GM04503 (cell line): ENCODE measurements at regions not wholly inside any gene's neighbourhood (a gene's known extent, or its start where the extent isn't known, plus 50 kb on each side); places are given as distances from the start of the nearest gene placed in this dataset.

Experiments
- DNase-seq: peaks from one replicate; pipeline ENCODE4 v3.0.0-alpha.2; 2012; ENCODE audit warnings: low read depth

- DNase-seq, result no peak
Measured at GRCh38 chr7:17520941-17521340, 222.5 kb downstream of the AHR start.

- no peak for DNase-seq
Measured at GRCh38 chr7:17521437-17521836, 223.0 kb downstream of the AHR start.

GRCh38 chr7:17523813-17524739 lies 225.6 kb downstream of the AHR start:
- no peak for DNase-seq

- DNase-seq, result no peak
Measured at GRCh38 chr7:17524746-17525145, 226.3 kb downstream of the AHR start.

GRCh38 chr7:17526621-17527020 lies 228.2 kb downstream of the AHR start:
- DNase-seq, result no peak

GRCh38 chr7:17528636-17529035 lies 230.2 kb downstream of the AHR start:
- DNase-seq, result no peak

- DNase-seq, result no peak
Measured at GRCh38 chr7:17530244-17530643, 231.8 kb downstream of the AHR start.

- no peak for DNase-seq
Measured at GRCh38 chr7:17530741-17531421, 232.4 kb downstream of the AHR start.

GRCh38 chr7:17532861-17533404 lies 234.5 kb downstream of the AHR start:
- DNase-seq, result peak; percentile 89

GRCh38 chr7:17534348-17534747 lies 235.9 kb downstream of the AHR start:
- no peak for DNase-seq

GRCh38 chr7:17535776-17536175 lies 237.3 kb downstream of the AHR start:
- DNase-seq, result no peak

GRCh38 chr7:17544401-17544800 lies 245.9 kb downstream of the AHR start:
- DNase-seq, result no peak

- no peak for DNase-seq
Measured at GRCh38 chr7:17545348-17545747, 246.9 kb downstream of the AHR start.

- DNase-seq, result no peak
Measured at GRCh38 chr7:17546189-17546588, 247.7 kb downstream of the AHR start.

GRCh38 chr7:17546592-17546991 lies 248.1 kb downstream of the AHR start:
- DNase-seq, result peak; percentile 91

GRCh38 chr7:17548014-17548653 lies 249.7 kb downstream of the AHR start:
- DNase-seq, result no peak

GRCh38 chr7:17549406-17549805 lies 251.0 kb downstream of the AHR start:
- DNase-seq, result no peak

- DNase-seq, result no peak
Measured at GRCh38 chr7:17552373-17552772, 253.9 kb downstream of the AHR start.

GRCh38 chr7:17552952-17553351 lies 254.5 kb downstream of the AHR start:
- DNase-seq, result no peak

- DNase-seq, result no peak
Measured at GRCh38 chr7:17554341-17555015, 256.0 kb downstream of the AHR start.

GRCh38 chr7:17556247-17556956 lies 257.9 kb downstream of the AHR start:
- DNase-seq, result no peak
